ENCODE measurements at regions not wholly inside any gene's neighbourhood (a gene's known extent, or its start where the extent isn't known, plus 50 kb on each side); places are given as distances from the start of the nearest gene placed in this dataset.

- no peak overlapping the region for H3K4me3 Mint-ChIP-seq
- H3K27ac Mint-ChIP-seq, result no peak overlapping the region
- no peak for DNase-seq
- peaks cover 3% of the 10 kb centered on the region; the same call in 1 of the 2 replicates for H3K27me3 Mint-ChIP-seq (ENCODE audit: insufficient read depth)
- no peak for TF ChIP-seq CTCF (IDR thresholded peaks at IDR 0.05)
- H3K4me1 Mint-ChIP-seq (ENCODE audit: low read depth), result no peaks in the 10 kb centered on the region; the same call in 1 of the 2 replicates
- no peaks in the 10 kb centered on the region for H3K36me3 Mint-ChIP-seq (ENCODE audit: low read depth)
- H3K9me3 Mint-ChIP-seq, result no peaks in the 10 kb centered on the region
Measured at GRCh38 chr12:92403210-92404175, 257.8 kb upstream of the BTG1 start.

GRCh38 chr12:92402415-92402814 is 256.8 kb upstream of the BTG1 start:
- no peak for DNase-seq
- no peaks in the 10 kb centered on the region for H3K9me3 Mint-ChIP-seq

GRCh38 chr12:92400006-92400405 is 254.4 kb upstream of the BTG1 start:
- no peak for TF ChIP-seq CTCF (IDR thresholded peaks at IDR 0.05)
- Mint-ChIP-seq H3K4me1 (ENCODE audit: low read depth) (peaks cover 18% of the 10 kb centered on the region), H3K4me3 (no peak overlapping the region), H3K36me3 (ENCODE audit: low read depth) (no peaks in the 10 kb centered on the region), H3K9me3 (no peaks in the 10 kb centered on the region), H3K27ac (no peak overlapping the region), H3K27me3 (ENCODE audit: insufficient read depth) (peaks cover 3% of the 10 kb centered on the region; the same call in 1 of the 2 replicates)
- DNase-seq, result no peak

More at GRCh38 chr12:92402415-92402814, 256.8 kb upstream of the BTG1 start:
- TF ChIP-seq CTCF (IDR thresholded peaks at IDR 0.05), result no peak
- Mint-ChIP-seq H3K27ac (no peak overlapping the region), H3K36me3 (ENCODE audit: low read depth) (no peaks in the 10 kb centered on the region), H3K4me1 (ENCODE audit: low read depth) (peaks cover 5% of the 10 kb centered on the region), H3K4me3 (no peak overlapping the region), H3K27me3 (ENCODE audit: insufficient read depth) (peaks cover 3% of the 10 kb centered on the region; the same call in 1 of the 2 replicates)

- no peak for TF ChIP-seq CTCF (IDR thresholded peaks at IDR 0.05)
- Mint-ChIP-seq H3K36me3 (ENCODE audit: low read depth) (peaks cover 7% of the 10 kb centered on the region), H3K4me3 (no peak overlapping the region), H3K9me3 (peaks cover 7% of the 10 kb centered on the region), H3K27me3 (ENCODE audit: insufficient read depth) (peaks cover 3% of the 10 kb centered on the region; the same call in 1 of the 2 replicates), H3K4me1 (ENCODE audit: low read depth) (peaks cover 18% of the 10 kb centered on the region), H3K27ac (no peak overlapping the region)
- no peak for DNase-seq
Measured at GRCh38 chr12:92398565-92399309, 253.1 kb upstream of the BTG1 start.

- peaks cover 22% of the 10 kb centered on the region for H3K36me3 Mint-ChIP-seq (ENCODE audit: low read depth)
- peak; percentile 84 for DNase-seq
- H3K4me3 Mint-ChIP-seq, result 0 out of 2 replicates have a peak overlapping the region, but pooled peaks have one; percentile 6
- H3K4me1 Mint-ChIP-seq (ENCODE audit: low read depth), result peaks cover 18% of the 10 kb centered on the region
- peaks cover 21% of the 10 kb centered on the region for H3K9me3 Mint-ChIP-seq
- no peaks in the 10 kb centered on the region for H3K27me3 Mint-ChIP-seq (ENCODE audit: insufficient read depth)
- H3K27ac Mint-ChIP-seq, result peak overlapping the region; percentile 80
- no peak for TF ChIP-seq CTCF (IDR thresholded peaks at IDR 0.05)
Measured at GRCh38 chr12:92396647-92397252, 251.1 kb upstream of the BTG1 start.

Data from HFFc6 (cell line).